GM12865 (cell line): ENCODE measurements at regions not wholly inside any gene's neighbourhood (a gene's known extent, or its start where the extent isn't known, plus 50 kb on each side); places are given as distances from the start of the nearest gene placed in this dataset.

Source experiments
- DNase-seq: peaks from one replicate; pipeline ENCODE4 v3.0.0; 2010; ENCODE audit warnings: low read depth
- H3K4me3 ChIP-seq: 2 replicates; pipeline ENCODE4 v1.5.1; 2011; ENCODE audit warnings: mild to moderate bottlenecking, low read depth, low read length, control low read depth
- CTCF ChIP-seq: IDR thresholded peaks from 2 replicates; pipeline ENCODE4 v1.5.1; 2011; ENCODE audit warnings: low read length, control low read depth, low read depth, inconsistent platforms; ENCODE audit not compliant: insufficient read depth; ENCODE audit errors: missing control alignments

- H3K4me3 ChIP-seq = no peak overlapping the region
- no peak for DNase-seq
- TF ChIP-seq CTCF = no peak
Observed at GRCh38 chr7:12809476-12809875, 122.0 kb downstream of the ARL4A start.

- no peak for TF ChIP-seq CTCF
- H3K4me3 ChIP-seq = no peak overlapping the region
- DNase-seq = no peak
Observed at GRCh38 chr7:12812111-12812510, 124.7 kb downstream of the ARL4A start.

- TF ChIP-seq CTCF = no peak
- H3K4me3 ChIP-seq = no peak overlapping the region
- DNase-seq = no peak
Observed at GRCh38 chr7:12814107-12814506, 126.7 kb downstream of the ARL4A start.

GRCh38 chr7:12814828-12815227, 127.4 kb downstream of the ARL4A start:
- DNase-seq = no peak
- no peak for TF ChIP-seq CTCF
- H3K4me3 ChIP-seq = no peak overlapping the region

GRCh38 chr7:12815426-12815825, 128.0 kb downstream of the ARL4A start:
- no peak for DNase-seq
- H3K4me3 ChIP-seq = no peak overlapping the region
- TF ChIP-seq CTCF = no peak

GRCh38 chr7:12815871-12816270, 128.4 kb downstream of the ARL4A start:
- H3K4me3 ChIP-seq = no peak overlapping the region
- DNase-seq = no peak
- no peak for TF ChIP-seq CTCF

- TF ChIP-seq CTCF = no peak
- no peak for DNase-seq
Observed at GRCh38 chr7:12820777-12821176, 133.3 kb downstream of the ARL4A start.

More at GRCh38 chr7:12820777-12821176, 133.3 kb downstream of the ARL4A start:
- H3K4me3 ChIP-seq = no peak overlapping the region
